GM23248 (cell line): ENCODE measurements at regions not wholly inside any gene's neighbourhood (a gene's known extent, or its start where the extent isn't known, plus 50 kb on each side); places are given as distances from the start of the nearest gene placed in this dataset.
A peak's percentile ranks its signal among the peaks of the same experiment; 100 is the strongest.

ENCODE experiments used
- DNase-seq: peaks from one replicate; pipeline ENCODE4 v3.0.0-alpha.2; 2015
- H2AFZ ChIP-seq: fragments of 200-600 bp; sonication (generic); 2 replicates; pipeline ENCODE4 v1.6.1; 2016; ENCODE audit warnings: antibody characterized with exemption
- H3F3A ChIP-seq: fragments of 200-600 bp; sonication (generic); 2 replicates; pipeline ENCODE4 v1.6.1; 2016; ENCODE audit warnings: mild to moderate bottlenecking, antibody characterized with exemption, mixed run types; ENCODE audit not compliant: insufficient read depth
- H3K27ac ChIP-seq: fragments of 200-600 bp; sonication (generic); 2 replicates; pipeline ENCODE4 v1.5.1; 2016; ENCODE audit warnings: mild to moderate bottlenecking
- H3K27me3 ChIP-seq: fragments of 200-600 bp; sonication (generic); replicated peaks from 2 replicates; pipeline ENCODE4 v1.6.1; 2016; ENCODE audit warnings: mild to moderate bottlenecking; ENCODE audit not compliant: insufficient read depth
- H3K36me3 ChIP-seq: fragments of 200-600 bp; sonication (generic); 2 replicates; pipeline ENCODE4 v1.6.1; 2016; ENCODE audit warnings: low read depth, mild to moderate bottlenecking
- H3K4me1 ChIP-seq: fragments of 200-600 bp; sonication (generic); 2 replicates; pipeline ENCODE4 v1.6.1; 2016; ENCODE audit warnings: mild to moderate bottlenecking; ENCODE audit not compliant: insufficient read depth
- H3K4me2 ChIP-seq: fragments of 200-600 bp; sonication (generic); one replicate; pipeline ENCODE4 v1.6.1; 2016; ENCODE audit warnings: mild to moderate bottlenecking; ENCODE audit not compliant: unreplicated experiment
- H3K4me3 ChIP-seq: fragments of 200-600 bp; sonication (generic); 2 replicates; pipeline ENCODE4 v1.5.1; 2016; ENCODE audit warnings: mild to moderate bottlenecking
- H3K79me2 ChIP-seq: fragments of 200-600 bp; sonication (generic); 2 replicates; pipeline ENCODE4 v1.6.1; 2016; ENCODE audit warnings: mild to moderate bottlenecking; ENCODE audit not compliant: insufficient read depth
- H3K9ac ChIP-seq: fragments of 200-600 bp; sonication (generic); 2 replicates; pipeline ENCODE4 v1.6.1; 2016; ENCODE audit warnings: mild to moderate bottlenecking
- H3K9me2 ChIP-seq: fragments of 200-600 bp; sonication (generic); 2 replicates; pipeline ENCODE4 v1.6.1; 2016; ENCODE audit warnings: mixed run types, mild to moderate bottlenecking, moderate library complexity; ENCODE audit not compliant: insufficient read depth
- H3K9me3 ChIP-seq: fragments of 200-600 bp; sonication (generic); one replicate; pipeline ENCODE4 v1.6.1; 2017; ENCODE audit warnings: low read depth
- H4K20me1 ChIP-seq: fragments of 200-600 bp; sonication (generic); 2 replicates; pipeline ENCODE4 v1.6.0; 2016; ENCODE audit not compliant: insufficient read depth
- EZH2 ChIP-seq: fragments of 200-600 bp; sonication (generic); IDR thresholded peaks from 2 replicates; pipeline ENCODE4 v1.6.1; 2018; ENCODE audit warnings: antibody characterized with exemption, mild to moderate bottlenecking; ENCODE audit not compliant: insufficient read depth, poor library complexity, severe bottlenecking
- EZH2phosphoT487 ChIP-seq: fragments of 200-600 bp; sonication (generic); IDR thresholded peaks from 2 replicates; pipeline ENCODE4 v1.6.1; 2018; ENCODE audit warnings: antibody characterized with exemption, moderate library complexity, mild to moderate bottlenecking, low read depth; ENCODE audit not compliant: insufficient read depth
- WGBS, 2 experiments: methylation state at CpG; one replicate each; pipeline ENCODE4 v1.1.6; 2015 to 2017; ENCODE audit warnings: low lambda C conversion rate in 2 of 2, low coverage in 1 of 2; ENCODE audit errors: missing lambda C conversion rate in 2 of 2; 5-methylcytosine and 5-hydroxymethylcytosine counted together
- in situ Hi-C: fragments of 300-500 bp; cut with MboI; formaldehyde crosslinking; loops from 2 replicates; pipeline ENCODE4 v1.15.0; 2020

- Histone ChIP-seq H3K4me1 (peaks cover 15% of the 10 kb centered on the region), H3K9me3 (no peaks in the 10 kb centered on the region), H3F3A (peaks cover 13% of the 10 kb centered on the region), H3K4me3 (no peak overlapping the region), H3K9me2 (no peaks in the 10 kb centered on the region), H3K4me2 (no peak overlapping the region), H3K27me3 (no peaks in the 10 kb centered on the region), H3K9ac (no peak overlapping the region), H2AFZ (no peak overlapping the region), H4K20me1 (no peaks in the 10 kb centered on the region), H3K79me2 (no peaks in the 10 kb centered on the region), H3K27ac (peak overlapping the region; percentile 19; the same call in 1 of the 2 replicates), H3K36me3 (no peaks in the 10 kb centered on the region)
- 62 to 67% methylated on average over 6 of the region's 6 CpGs for WGBS, 2 experiments
- peak; percentile 45 for DNase-seq
- TF ChIP-seq EZH2phosphoT487 (no peak), EZH2 (no peak)
- in situ Hi-C loops, result no loop called here
These were observed 320.9 kb upstream of the KLF4 start for GRCh38 chr9:107810461-107810961.

- Histone ChIP-seq H3K9me2 (no peaks in the 10 kb centered on the region), H3K9me3 (no peaks in the 10 kb centered on the region), H4K20me1 (no peaks in the 10 kb centered on the region), H3K79me2 (no peaks in the 10 kb centered on the region), H3K4me1 (peaks cover 15% of the 10 kb centered on the region), H2AFZ (no peak overlapping the region), H3K27ac (peak overlapping the region; percentile 19), H3F3A (peaks cover 13% of the 10 kb centered on the region), H3K36me3 (no peaks in the 10 kb centered on the region), H3K27me3 (no peaks in the 10 kb centered on the region), H3K9ac (no peak overlapping the region), H3K4me2 (no peak overlapping the region), H3K4me3 (no peak overlapping the region)
- TF ChIP-seq EZH2phosphoT487, result no peak
- in situ Hi-C loops, result no loop called here
- WGBS, 2 experiments, result 35 to 38% methylated on average over 5 of the region's 5 CpGs
- DNase-seq, result peak; percentile 56
These were observed 320.4 kb upstream of the KLF4 start for GRCh38 chr9:107809871-107810460.

- Histone ChIP-seq H4K20me1 (no peaks in the 10 kb centered on the region), H3K36me3 (no peaks in the 10 kb centered on the region), H3K9me2 (no peaks in the 10 kb centered on the region), H3K4me2 (no peak overlapping the region), H3F3A (peaks cover 13% of the 10 kb centered on the region), H3K4me3 (no peak overlapping the region), H2AFZ (no peak overlapping the region), H3K4me1 (peaks cover 15% of the 10 kb centered on the region), H3K27me3 (no peaks in the 10 kb centered on the region), H3K79me2 (no peaks in the 10 kb centered on the region), H3K27ac (no peak overlapping the region), H3K9ac (no peak overlapping the region), H3K9me3 (no peaks in the 10 kb centered on the region)
- TF ChIP-seq EZH2phosphoT487 (no peak), EZH2 (no peak)
- WGBS, 2 experiments, result 76 to 79% methylated on average over 4 of the region's 4 CpGs
- DNase-seq, result peak; percentile 64
- in situ Hi-C loops, result no loop called here
These were observed 317.6 kb upstream of the KLF4 start for GRCh38 chr9:107807183-107807582.

- 78 to 91% methylated on average over 2 of the region's 2 CpGs for WGBS, 2 experiments
These were observed 315.6 kb upstream of the KLF4 start for GRCh38 chr9:107805201-107805600.

More at GRCh38 chr9:107805201-107805600, 315.6 kb upstream of the KLF4 start:
- H3K27ac ChIP-seq, result no peak overlapping the region
- H3K9me3 ChIP-seq, result no peaks in the 10 kb centered on the region
- no peaks in the 10 kb centered on the region for H3K36me3 ChIP-seq
- no peak overlapping the region for H3K4me2 ChIP-seq
- no peaks in the 10 kb centered on the region for H3K9me2 ChIP-seq
- in situ Hi-C loops, result no loop called here
- no peaks in the 10 kb centered on the region for H3K79me2 ChIP-seq
- no peak for DNase-seq
- TF ChIP-seq EZH2phosphoT487 (no peak), EZH2 (no peak)
- H3F3A ChIP-seq, result peaks cover 8% of the 10 kb centered on the region
- H3K4me1 ChIP-seq, result peaks cover 7% of the 10 kb centered on the region
- H3K27me3 ChIP-seq, result no peaks in the 10 kb centered on the region
- H4K20me1 ChIP-seq, result no peaks in the 10 kb centered on the region
- no peak overlapping the region for H3K9ac ChIP-seq
- no peak overlapping the region for H3K4me3 ChIP-seq
- H2AFZ ChIP-seq, result no peak overlapping the region
